NCI-H2196 treated with DMSO at 0.1 percent for 48 hours (cell line): ENCODE measurements at regions not wholly inside any gene's neighbourhood (a gene's known extent, or its start where the extent isn't known, plus 50 kb on each side); places are given as distances from the start of the nearest gene placed in this dataset.
"Not testable (repeated sequence)": the region's sequence is repeated elsewhere in the genome, so short reads cannot be mapped to it uniquely, and the experiment has no call there.

ENCODE experiments used
- DNase-seq: peaks from one replicate; lab custom pipeline; 2025; ENCODE audit not compliant: unreplicated experiment; lab: John Stamatoyannopoulos, UW

DNA sequence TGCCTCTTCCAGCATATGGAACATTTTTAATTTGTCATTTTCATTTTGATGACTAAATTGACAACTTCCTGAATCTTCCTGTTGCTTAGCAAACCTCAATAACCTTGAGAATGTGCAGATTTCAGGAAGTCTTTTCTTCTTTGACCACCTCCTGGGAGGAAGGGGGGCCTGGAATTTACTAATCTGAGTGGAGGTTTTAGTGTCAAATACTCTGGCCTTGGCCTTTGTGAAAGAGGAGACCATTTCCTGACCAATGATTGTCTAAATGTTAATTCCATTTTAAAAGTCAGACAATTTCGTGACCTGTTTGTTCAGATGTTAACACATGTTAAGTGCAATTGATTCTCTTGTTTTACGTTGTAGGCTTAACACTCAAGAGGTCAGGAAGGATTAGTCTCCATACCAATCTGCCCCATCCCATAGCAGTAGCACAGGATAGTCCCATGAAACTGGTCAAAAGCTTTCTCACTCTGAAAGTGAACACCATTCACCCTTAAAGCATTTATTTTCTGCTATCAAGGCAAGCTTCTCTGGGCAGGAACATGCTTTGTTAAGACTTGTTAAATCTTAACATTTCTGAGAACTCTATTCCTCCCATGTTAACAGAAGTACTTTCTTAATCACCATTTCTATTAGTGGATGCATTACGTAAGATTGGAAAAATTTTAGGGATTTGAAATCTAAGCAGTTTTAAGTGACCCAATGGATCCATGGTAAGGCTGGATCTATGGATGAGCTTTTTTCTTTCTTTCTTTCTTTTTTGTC is 219.6 kb downstream of the RND3 start:
- DNase-seq: no peak

DNA sequence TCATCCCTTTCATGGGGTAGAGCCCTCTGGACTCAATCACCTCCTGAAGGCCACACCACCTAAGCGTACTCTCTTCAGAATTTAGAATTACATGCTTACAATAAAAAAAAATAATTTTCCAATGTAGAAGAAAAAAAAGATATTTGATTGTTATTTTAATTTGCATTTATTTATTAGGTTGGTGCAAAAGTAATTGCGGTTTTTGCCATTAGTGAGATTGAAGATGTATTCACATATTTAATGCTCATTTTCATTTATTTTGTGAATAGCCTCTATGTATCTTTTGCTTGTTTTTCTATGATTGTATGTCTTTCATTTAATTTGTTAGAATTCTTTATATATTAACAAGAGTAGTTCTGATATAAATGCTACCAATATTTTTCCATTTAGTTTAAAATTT is 220.5 kb downstream of the RND3 start:
- no peak for DNase-seq

DNA sequence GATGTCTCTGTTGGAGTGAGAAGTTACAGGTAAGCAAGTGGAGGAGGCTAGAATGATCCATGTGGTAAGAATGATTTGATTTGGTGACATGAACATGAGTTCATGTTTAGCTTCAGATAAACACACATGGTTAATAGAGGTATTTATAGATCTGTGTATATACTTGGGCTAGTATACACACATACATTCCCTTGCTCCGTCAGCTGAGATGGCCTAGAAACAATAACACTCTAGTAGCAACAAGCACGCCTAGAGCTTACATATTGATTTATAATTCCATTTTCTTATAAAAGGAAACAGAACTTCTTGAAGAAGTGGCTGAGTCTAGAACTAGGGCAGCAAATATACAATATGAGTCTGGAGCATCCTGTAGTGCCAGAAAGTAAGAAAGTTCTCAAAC is 223.0 kb downstream of the RND3 start:
- DNase-seq: no peak

DNA sequence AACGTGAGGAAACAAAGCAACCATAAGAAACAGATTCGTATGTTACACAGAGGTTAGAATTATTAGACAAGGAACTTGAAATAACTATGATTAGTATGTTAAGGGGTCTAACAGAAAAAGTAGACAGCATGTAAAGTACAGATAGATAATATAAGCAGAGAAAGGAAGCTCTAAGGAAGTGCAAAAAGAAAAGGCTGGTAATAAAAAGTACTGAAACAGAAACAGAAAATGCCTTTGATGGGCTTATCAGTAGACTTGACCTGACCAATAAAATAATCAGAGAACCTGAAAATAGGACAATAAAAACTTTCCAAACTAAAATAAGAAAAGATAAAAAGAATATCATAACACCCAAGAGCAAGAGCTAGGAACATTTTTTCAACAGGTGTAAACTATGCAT is 225.8 kb downstream of the RND3 start:
- no peak for DNase-seq

DNA sequence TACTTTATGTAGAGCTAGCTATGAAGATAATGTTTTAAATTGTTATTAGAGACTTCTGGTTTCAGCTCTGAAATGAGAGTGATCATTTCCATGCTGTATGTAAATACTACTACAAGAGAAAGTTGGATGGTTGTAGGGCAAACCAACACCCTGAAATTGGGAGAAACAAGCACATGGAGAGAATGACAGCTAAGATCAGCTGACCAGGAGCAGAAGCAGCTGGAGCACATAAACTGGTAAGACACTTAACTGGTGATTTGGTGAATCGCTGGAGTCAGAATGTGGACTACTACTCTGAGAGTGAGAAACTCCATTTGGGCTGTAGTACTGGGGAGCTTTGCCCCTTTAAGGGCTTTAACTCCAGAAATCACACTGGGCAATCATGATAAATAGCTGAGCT is 226.8 kb downstream of the RND3 start:
- no peak for DNase-seq

DNA sequence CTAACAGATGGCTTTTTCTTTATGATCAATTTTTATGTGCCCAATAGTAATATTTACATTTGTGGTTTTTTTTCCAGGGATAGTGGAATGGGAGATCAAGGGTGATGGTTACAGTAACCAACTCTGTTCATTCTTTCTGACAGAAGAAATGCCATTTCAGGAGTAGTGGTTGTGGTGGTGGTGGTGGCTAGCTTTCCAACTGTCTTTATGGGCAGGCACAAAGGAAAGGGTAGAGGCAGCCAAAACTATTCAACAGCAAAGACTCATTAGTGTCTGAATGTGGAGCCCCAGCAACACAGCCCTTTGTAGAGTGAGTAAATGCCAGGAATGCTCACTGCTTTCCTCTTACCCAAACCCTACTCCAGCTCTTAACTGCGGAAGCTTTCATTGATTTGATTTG is 227.7 kb downstream of the RND3 start:
- DNase-seq: no peak

DNA sequence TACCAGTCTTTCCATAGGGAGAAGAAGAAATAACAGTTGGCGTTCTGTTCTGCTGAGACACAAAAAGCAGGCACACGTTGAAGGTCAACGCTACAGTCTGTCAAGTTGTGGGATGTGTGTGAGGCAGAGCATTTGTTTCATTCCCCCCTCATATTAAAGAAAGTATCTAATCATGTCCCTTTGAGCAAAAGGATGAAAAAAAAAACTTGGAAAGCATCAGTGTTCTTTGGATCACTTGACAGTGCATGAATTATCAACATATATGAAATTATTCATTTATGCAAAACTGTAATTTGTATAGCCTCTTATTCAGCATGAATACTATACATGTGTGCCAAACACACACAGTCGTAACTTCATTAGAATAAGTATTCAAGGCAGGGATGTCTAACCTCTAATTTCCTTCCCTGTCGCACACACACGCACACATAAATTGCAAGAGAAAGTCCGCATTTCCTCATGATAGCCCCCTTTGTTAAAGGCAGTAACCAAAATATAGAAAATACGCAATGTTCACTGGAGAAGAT is 228.6 kb downstream of the RND3 start:
- DNase-seq: no peak

DNA sequence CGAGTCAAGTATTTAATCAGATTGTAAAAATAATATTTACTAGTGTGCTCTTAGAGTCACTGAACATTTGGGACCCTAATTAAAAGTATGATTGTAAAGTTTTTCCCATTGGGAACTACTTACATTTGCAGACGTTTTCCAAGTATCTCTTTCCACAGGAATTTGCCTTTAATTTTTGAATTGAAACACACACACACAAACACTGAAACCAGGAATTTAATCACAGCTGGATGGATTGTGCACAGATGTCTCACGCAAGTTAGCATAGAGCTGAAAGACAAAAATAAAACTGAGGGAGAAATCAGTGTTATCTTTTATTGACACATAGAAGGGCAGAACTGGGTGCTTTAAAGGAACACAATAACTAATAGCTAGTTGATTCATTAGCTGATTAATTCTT is 230.7 kb downstream of the RND3 start:
- no peak for DNase-seq

DNA sequence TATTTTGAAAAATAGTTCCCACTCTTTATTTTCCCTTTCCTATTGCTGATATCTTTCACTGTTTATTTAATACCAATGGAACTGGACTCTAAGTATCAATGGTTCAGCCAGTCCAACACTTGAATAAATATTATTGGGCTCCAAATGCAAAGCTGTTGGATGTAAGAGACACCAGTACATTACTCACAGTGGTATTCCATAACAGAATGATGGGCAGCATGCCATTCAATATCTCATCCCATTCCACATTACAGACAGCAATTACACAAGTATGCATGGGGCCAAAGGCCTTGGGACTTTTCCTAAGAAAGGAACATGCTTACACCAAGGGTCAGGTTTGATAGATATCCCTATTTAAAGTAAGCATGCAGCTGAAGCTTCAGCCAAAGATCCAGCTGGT is 231.9 kb downstream of the RND3 start:
- DNase-seq: no peak

DNA sequence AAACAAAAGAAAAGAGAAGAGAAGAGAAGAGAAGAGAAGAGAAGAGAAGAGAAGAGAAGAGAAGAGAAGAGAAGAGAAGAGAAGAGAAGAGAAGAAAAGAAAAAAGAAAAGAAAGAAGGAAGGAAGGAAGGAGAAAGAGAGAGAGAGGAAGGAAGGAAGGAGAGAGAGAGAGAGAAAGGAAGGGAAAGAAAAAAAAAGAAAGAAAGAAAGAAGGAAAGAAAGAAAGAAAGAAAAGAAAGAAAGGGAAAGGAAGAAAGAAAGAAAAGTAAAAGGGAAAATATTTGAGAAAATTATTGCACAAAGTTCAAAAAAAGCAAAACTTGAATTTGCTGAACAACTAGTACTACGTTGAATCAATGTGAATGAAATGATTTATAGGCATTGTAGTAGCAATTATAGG is 237.7 kb downstream of the RND3 start:
- not testable (repeated sequence) for DNase-seq

DNA sequence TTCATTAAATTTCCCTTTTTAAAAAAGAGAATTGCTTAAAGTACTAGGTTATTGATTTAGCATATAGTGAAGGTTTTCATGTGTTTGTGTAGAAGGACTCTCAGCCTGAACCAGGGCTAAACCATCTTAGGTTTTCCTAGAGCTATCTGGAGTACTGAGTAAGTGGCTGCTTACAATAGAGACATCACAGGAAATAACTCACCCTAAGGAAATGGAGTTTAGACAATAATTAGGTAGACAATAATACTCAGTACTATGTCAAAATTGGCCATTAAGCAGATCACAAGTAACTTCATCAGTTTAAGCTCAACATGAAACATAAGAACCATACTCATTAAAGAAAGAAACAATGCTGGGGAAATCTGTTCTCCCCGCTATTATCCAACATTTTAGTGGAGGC is 240.0 kb downstream of the RND3 start:
- DNase-seq: no peak

DNA sequence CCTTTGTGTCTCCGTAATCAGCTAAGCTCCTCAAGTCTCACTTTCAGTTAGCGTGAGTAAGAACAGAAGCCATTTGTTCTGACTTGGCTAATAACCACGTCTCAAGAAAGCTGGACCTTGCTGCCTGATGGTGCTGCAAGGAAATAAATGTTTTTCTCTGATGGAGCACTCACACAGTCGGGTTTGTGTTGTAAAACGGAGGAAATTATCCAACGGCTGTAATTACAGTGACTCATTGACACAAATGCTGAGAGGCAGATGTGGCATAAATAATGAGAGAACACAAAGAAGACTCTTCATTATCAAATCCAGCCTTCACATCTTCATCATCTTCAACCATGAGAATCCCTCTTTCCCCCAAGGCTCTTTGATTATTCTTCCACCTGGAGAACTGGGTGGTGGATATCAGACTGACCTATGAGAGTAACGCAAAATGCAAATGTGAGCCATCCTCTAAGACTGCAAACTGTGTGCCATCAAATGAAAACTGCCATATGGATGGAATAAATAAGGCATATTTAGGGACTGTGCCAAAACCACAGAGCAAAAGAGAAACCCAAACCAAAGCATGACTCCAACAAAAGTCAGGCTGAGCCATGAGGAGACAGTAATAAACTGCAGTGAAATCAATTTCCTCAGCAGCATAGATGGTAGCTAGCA is 252.6 kb downstream of the RND3 start:
- no peak for DNase-seq

DNA sequence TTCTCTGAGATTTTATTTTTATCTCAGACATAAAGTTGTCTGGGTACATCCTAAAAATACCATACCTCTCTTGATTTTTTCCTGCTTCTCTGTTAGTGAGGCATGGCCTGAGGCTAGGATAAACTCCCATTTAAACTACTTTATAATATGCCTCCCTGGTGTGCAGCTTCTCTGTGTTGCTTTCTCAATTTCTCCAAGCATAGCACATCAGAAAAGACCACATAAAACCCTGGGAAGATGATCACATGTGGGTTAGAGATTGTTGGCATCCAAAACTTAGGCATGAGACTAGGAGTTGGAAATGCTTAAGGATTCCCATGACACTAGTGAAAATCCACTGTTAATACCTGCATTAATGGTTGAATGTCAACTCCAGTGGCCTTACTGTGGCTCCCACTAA is 254.6 kb downstream of the RND3 start:
- no peak for DNase-seq

DNA sequence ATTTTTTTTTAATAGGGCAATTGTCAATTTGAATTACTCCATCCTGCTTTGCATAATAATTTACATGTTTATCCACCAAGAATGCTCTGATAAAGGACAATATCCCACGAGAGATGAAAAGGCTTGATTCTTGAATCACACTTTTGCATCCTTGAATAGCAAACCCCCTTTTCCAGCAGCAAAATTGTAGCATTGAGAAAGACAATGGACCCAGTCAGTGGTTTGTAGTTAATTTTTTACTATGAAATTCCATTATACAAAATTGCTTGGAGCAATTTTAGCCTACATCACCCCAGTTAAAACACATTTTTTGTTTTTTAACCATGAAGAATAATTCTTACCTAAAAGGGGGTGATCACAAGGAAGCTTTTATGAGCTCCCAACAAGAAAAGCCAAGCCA is 255.1 kb downstream of the RND3 start:
- no peak for DNase-seq

DNA sequence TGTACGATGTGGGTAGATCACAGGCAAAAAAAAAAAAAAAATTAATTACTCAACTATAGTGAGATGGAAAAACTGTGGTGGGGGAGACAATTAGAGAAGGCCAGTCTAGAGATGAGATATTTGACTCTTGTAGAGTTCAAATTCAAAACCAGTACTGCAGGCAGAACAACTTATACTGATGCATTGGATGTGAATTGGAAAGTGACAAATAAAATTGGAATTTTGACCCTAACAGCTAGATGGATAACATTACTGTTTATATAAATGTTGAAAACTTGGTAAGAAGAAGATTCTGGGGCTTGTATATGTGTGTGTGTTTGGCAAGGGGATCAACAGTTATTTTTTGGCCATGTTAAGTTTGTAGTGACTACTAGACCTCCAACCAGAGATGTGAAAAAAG is 256.9 kb downstream of the RND3 start:
- no peak for DNase-seq

DNA sequence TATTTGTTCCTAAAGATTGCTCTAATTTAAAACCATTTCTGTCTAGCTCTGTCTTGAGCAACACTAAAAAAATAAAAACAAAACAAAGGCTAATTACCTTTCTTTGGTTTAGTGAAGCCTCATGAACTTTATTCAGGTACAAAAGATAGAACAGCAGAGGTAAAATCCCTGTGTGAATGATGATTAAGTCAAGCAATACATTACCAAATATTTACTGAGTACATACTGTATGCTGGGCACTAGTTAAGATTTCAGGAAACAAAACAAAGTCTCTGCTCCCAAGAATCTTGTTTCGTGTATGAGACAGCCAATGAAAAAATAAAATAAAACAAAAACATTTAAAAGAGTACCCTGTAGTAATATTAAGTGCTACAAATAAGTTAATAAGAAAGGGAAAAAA is 257.5 kb downstream of the RND3 start:
- DNase-seq: no peak

DNA sequence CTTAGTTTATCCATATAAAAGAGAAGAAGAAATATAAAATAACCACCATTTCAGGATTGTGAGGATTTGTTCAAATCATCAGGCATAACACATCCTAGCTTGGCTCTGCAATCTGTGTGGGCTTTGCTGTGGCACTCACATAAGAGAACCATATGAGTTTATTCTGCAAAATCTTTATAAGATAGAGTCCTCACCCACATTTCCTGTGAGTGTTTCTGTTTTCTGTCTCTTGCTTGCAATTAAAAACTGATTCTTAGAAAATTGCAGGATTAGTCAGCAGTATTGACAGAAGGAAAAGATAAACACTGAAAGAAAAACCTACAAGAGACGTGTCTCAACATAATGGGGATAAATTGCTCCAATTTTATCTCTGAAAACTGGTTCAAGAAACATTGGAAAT is 258.5 kb downstream of the RND3 start:
- no peak for DNase-seq

DNA sequence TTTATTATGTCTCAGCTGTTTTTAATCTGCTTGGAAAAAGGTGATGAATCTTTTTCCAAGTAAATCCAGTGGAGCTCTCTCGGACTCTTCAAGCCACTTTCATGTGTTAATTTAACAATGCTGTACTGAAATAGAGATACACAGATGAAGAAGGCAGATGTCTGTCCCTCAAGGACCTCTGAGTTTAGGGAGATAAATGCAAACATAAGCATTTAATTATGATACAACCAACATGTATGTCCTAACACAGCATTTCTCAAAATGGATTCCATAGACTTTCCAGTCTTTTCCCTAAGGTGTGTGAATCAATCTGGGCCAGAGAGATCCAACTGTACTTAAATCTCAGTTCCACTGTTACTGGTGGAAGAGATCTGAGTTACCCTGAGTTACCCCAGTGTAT is 262.4 kb downstream of the RND3 start:
- DNase-seq: no peak

DNA sequence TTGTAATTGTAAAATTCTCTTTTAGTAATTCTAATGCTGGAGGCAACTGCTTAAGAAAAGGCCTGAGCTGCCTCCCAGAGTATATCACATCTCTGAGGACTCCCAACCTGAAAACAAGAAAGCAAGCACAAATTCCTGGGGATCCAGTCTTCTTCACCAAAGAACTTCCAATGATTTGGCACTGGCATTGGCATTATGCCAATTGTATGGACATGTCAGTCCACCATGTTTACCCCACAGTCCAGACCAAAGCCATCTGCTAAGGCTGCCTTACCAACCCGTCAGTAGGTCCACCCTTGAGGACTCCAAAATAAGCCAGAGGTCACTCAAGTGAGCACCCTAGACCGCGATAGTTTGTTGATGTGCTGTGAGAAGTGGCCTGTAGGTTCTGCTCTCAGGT is 263.1 kb downstream of the RND3 start:
- no peak for DNase-seq

DNA sequence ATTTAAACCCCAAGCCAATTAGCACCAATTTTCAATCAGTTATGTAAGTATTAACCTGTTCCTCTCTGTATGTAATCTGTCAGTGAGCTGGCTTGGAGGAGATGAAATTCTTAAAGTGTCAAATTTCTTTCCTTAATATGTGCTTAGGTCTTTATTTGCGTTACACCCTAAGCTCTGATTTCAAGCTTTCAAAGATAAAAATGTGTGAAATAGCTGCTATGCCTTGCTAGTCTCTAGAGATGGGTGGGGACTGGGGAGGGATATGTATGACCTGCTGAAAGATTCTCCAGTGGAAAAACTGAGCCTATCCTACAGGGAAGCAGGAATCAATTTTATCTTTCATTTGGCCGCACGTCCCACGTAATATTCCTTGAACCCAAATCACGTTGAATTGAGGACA is 264.5 kb downstream of the RND3 start:
- no peak for DNase-seq

DNA sequence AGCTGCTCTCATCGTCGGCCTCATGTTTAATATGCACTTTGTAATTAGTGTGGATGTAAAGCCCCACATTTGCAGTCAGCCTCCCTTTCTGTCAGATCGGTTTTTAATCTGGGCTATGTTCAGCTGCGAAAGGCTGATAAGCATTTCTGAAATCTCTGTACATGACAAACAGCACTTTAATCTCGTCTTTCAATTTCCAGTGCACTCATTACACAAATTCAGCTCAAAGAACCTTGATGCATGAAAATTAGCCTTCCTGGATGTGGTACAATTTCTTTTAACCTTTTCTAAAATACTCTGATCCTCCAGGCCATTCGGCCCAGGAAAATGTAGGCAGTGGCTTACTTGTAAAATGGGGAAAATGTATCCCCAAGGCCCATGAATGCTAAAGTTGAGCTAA is 265.1 kb downstream of the RND3 start:
- DNase-seq: no peak

DNA sequence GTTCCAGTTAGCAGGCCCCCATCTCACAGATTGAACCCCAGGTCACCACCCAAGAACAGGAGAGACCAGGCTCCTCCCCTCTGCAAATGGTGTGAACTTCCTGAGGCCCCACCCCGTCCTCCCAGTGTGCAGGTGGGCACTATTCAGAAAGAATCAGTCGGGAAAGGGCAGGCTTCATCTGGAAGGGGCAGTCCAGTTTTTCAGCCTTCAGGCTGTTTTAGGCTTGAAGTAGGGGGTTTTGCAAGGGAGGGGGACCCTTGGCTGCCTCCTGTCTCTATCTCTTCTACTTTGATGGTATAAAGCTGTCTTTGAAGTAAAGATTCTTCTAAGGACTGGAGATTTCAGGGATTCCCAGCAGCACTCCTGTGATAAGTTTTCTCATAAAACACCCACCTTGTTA is 267.6 kb downstream of the RND3 start:
- no peak for DNase-seq

DNA sequence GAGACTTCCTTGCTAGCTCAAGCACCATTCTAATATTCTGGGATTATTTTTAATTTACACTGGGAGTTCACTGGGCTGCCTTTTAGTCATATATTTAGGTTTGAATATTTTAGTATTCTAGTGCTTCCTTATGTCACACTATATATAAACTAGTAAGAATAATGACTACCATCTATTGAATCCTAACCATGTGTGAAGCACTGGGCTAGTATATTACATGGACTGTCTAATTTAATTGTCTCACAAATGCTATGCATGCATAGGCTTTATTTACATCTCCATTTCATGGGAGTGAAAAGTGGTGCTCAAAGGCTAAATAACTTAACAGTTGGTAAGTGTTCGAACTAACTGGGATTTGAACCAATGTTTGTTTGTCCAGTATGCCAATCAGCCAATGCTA is 272.4 kb downstream of the RND3 start:
- DNase-seq: no peak
